Uterus (tissue), 3 donors: ENCODE measurements at regions not wholly inside any gene's neighbourhood (a gene's known extent, or its start where the extent isn't known, plus 50 kb on each side); places are given as distances from the start of the nearest gene placed in this dataset.

ENCODE experiments used
- DNase-seq, 2 donors: peaks; one replicate each; pipeline ENCODE4 v3.0.0-alpha.2; 2019 to 2020
- H3K27ac ChIP-seq, 2 donors: fragments of 200-600 bp; sonication (generic); 1 replicate in 1 of 2; 2 replicates in 1 of 2; pipeline ENCODE4 v1.5.1; 2016 to 2018
- H3K27me3 ChIP-seq, 2 donors: fragments of 200-600 bp; sonication (generic); one replicate each; pipeline ENCODE4 v1.5.1; 2018 to 2019; ENCODE audit warnings: control low read depth in 1 of 2
- H3K36me3 ChIP-seq, 2 donors: fragments of 200-600 bp; sonication (generic); one replicate each; pipeline ENCODE4 v1.5.1; 2019; ENCODE audit warnings: control low read depth in 1 of 2
- H3K4me1 ChIP-seq, 2 donors: fragments of 200-600 bp; sonication (generic); one replicate each; pipeline ENCODE4 v1.5.1; 2018 to 2019; ENCODE audit warnings: control low read depth in 1 of 2
- H3K4me3 ChIP-seq, 2 donors: fragments of 200-600 bp; sonication (generic); 1 replicate in 1 of 2; 2 replicates in 1 of 2; pipeline ENCODE4 v1.5.1; 2018 to 2019; ENCODE audit warnings: mild to moderate bottlenecking in 1 of 2
- H3K9me3 ChIP-seq, 2 donors: fragments of 200-600 bp; sonication (generic); one replicate each; pipeline ENCODE4 v1.5.1; 2019; ENCODE audit warnings: control low read depth in 1 of 2
- POLR2A ChIP-seq, 2 donors: fragments of 450-650 bp; IDR thresholded peaks; one replicate each; pipeline ENCODE4 v1.6.1; 2016; ENCODE audit warnings: antibody characterized with exemption in 2 of 2, mild to moderate bottlenecking in 1 of 2, moderate library complexity in 1 of 2
- intact Hi-C: fragments of 100-400 bp; cut with DNase I; formaldehyde crosslinking; loops from one replicate; pipeline ENCODE4 v1.15.1; 2023; ENCODE audit warnings: low total_unique reads
- TF ChIP-seq, protein P1 (sequence below), 4 experiments: fragments of 200-600 bp in 2 of 4; fragments of 450-650 bp in 2 of 4; sonication (generic) in 2 of 4; IDR thresholded peaks; one replicate each; pipeline ENCODE4 v1.5.1; 2016 to 2019; ENCODE audit warnings: antibody characterized with exemption in 4 of 4, mild to moderate bottlenecking in 2 of 4, moderate library complexity in 1 of 4
- donor health status: DM: yes; HTN: yes; CAD: no.

DNA sequence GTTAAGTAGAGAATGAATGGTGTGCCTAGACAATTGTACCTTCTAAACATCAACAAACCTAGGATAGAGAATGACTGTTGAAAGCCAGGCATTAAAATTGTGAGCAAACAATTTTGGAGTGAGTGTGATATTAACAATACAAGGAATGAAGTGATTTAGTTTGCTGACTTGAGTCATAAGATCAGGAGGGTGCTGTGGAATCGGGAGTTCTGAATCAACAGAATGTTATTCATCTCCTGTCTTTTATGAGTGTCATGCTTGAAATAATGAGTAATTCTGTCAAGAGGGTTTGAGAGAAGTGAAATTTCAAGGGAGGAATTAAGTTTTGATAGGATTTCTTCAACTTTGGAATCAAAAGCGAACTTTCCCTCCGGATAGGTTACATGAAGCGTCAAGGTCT, 214.4 kb upstream of the DSEL start:
- no peaks in the 10 kb centered on the region for H3K27me3 ChIP-seq
- intact Hi-C loops = no loop called here
- DNase-seq = no peak
- H3K36me3 ChIP-seq = no peaks in the 10 kb centered on the region
- TF ChIP-seq, protein P1, sequence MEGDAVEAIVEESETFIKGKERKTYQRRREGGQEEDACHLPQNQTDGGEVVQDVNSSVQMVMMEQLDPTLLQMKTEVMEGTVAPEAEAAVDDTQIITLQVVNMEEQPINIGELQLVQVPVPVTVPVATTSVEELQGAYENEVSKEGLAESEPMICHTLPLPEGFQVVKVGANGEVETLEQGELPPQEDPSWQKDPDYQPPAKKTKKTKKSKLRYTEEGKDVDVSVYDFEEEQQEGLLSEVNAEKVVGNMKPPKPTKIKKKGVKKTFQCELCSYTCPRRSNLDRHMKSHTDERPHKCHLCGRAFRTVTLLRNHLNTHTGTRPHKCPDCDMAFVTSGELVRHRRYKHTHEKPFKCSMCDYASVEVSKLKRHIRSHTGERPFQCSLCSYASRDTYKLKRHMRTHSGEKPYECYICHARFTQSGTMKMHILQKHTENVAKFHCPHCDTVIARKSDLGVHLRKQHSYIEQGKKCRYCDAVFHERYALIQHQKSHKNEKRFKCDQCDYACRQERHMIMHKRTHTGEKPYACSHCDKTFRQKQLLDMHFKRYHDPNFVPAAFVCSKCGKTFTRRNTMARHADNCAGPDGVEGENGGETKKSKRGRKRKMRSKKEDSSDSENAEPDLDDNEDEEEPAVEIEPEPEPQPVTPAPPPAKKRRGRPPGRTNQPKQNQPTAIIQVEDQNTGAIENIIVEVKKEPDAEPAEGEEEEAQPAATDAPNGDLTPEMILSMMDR (IDR thresholded peaks at IDR 0.05) = no peak
- TF ChIP-seq POLR2A (IDR thresholded peaks at IDR 0.05) = no peak
- H3K27ac ChIP-seq = no peak overlapping the region
- H3K4me1 ChIP-seq = no peaks in the 10 kb centered on the region
- H3K4me3 ChIP-seq = no peak overlapping the region
- H3K9me3 ChIP-seq = no peaks in the 10 kb centered on the region

DNA sequence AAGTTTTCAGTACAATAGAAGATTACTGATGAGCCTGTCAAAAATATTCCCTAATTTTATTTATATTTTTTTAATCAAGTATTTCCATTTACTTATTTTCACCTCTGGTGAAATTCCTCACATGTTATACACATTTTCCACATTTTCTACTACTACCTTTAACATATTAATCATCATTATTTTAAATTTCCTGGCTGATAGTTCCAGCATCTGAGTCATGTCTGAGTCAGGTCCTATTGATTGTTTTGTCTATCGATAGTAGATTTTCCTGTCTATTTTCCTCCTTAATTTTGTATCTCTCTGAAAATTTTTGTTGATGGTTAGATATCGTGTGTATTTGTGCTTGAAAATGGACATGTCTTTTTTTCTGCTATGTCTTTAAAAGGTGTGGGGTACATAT, 211.8 kb upstream of the DSEL start:
- Histone ChIP-seq H3K27me3 (no peaks in the 10 kb centered on the region), H3K4me3 (no peak overlapping the region), H3K36me3 (no peaks in the 10 kb centered on the region), H3K9me3 (no peaks in the 10 kb centered on the region), H3K4me1 (no peaks in the 10 kb centered on the region), H3K27ac (no peak overlapping the region)
- intact Hi-C loops = no loop called here
- DNase-seq = no peak
- TF ChIP-seq, protein P1 (IDR thresholded peaks at IDR 0.05) = no peak
- TF ChIP-seq POLR2A (IDR thresholded peaks at IDR 0.05) = no peak

DNA sequence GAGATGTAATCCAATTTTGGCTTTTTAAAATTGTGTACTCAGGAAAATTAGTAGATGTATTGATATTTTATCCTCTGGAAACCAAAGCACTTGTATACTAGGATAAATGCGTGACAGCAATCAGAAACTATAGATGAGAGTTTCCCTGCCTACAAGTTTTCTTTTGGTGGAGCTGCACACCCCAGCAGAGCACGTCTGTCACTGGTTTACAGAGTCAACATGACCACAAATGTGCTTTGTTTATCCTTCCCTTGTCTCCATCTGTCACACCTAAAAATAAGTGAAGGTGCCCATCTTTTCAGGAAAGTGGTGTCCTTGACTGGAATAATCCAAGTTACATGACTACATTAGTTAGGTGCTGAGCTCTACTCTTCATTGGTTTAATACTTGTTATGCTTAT, 210.4 kb upstream of the DSEL start:
- Histone ChIP-seq H3K36me3 (no peaks in the 10 kb centered on the region), H3K4me1 (no peaks in the 10 kb centered on the region), H3K9me3 (no peaks in the 10 kb centered on the region), H3K27me3 (no peaks in the 10 kb centered on the region), H3K4me3 (no peak overlapping the region), H3K27ac (no peak overlapping the region)
- intact Hi-C loops = no loop called here
- TF ChIP-seq POLR2A (IDR thresholded peaks at IDR 0.05) = no peak
- TF ChIP-seq, protein P1 (IDR thresholded peaks at IDR 0.05) = no peak
- no peak for DNase-seq

DNA sequence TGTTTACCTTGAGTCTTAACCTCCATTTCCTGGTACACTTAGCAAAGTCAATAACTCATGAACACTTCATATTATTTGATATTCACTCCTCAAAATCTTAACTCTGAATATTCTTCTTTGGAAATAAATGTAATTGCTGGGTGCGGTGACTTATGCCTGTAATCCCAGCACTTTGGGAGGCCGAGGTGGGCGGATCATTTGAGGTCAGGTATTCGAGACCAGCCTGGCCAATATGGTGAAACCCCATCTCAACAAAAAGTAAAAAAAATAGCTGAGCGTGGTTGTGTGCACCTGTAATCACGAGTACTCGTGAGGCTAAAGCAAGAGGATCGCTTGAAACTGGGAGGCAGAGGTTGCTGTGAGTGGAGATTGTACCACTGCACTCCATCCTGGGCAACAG, 201.3 kb upstream of the DSEL start:
- Histone ChIP-seq H3K4me1 (no peaks in the 10 kb centered on the region), H3K9me3 (no peaks in the 10 kb centered on the region), H3K27ac (no peak overlapping the region), H3K27me3 (no peaks in the 10 kb centered on the region), H3K4me3 (no peak overlapping the region), H3K36me3 (no peaks in the 10 kb centered on the region)
- TF ChIP-seq, protein P1 (IDR thresholded peaks at IDR 0.05) = no peak
- no peak for TF ChIP-seq POLR2A (IDR thresholded peaks at IDR 0.05)
- intact Hi-C loops = no loop called here
- no peak for DNase-seq

DNA sequence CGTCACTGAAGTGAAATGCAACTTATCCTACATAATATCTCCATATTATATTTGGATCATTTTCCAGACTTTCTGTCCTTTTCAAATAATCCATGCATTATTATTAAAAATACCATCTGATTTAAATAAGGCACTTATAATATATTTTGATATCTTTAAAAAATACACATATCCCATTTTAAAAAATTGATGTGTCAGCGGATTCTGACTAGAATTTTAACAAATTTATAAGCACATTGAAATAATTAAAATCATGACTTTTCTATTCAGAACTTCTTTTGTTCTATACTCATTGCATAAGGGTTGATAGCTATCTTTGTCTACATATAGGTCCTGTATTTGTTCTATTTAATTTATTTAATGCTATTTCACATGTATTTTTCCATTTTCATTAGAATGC, 199.0 kb upstream of the DSEL start:
- no peaks in the 10 kb centered on the region for H3K36me3 ChIP-seq
- no peaks in the 10 kb centered on the region for H3K9me3 ChIP-seq
- intact Hi-C loops = no loop called here
- no peaks in the 10 kb centered on the region for H3K27me3 ChIP-seq
- DNase-seq = no peak
- TF ChIP-seq, protein P1 (IDR thresholded peaks at IDR 0.05) = no peak
- no peaks in the 10 kb centered on the region for H3K4me1 ChIP-seq
- no peak overlapping the region for H3K4me3 ChIP-seq
- no peak overlapping the region for H3K27ac ChIP-seq
